ENCODE measurements at regions not wholly inside any gene's neighbourhood (a gene's known extent, or its start where the extent isn't known, plus 50 kb on each side); places are given as distances from the start of the nearest gene placed in this dataset.

GRCh38 chr5:104016646-104017045 is 454.1 kb upstream of the NUDT12 start:
- BruUV-seq (replicated peaks): no TSS peak
- Histone ChIP-seq H3K4me2 (ENCODE audit: insufficient read depth, low read length) (no peak overlapping the region), H4K20me1 (replicated peaks; ENCODE audit: control insufficient read depth, extremely low read depth, insufficient read depth, low read length) (no peaks in the 10 kb centered on the region), H3K79me2 (ENCODE audit: control insufficient read depth, insufficient read depth, low read length) (no peaks in the 10 kb centered on the region), H3K36me3 (ENCODE audit: control insufficient read depth in 2 of 2, extremely low read depth in 1 of 2, insufficient read depth in 2 of 2, low read length in 2 of 2) (no peaks in the 10 kb centered on the region), H3K27me3 (ENCODE audit: control insufficient read depth in 2 of 2, insufficient read depth in 2 of 2, low read length in 2 of 2) (no peaks in the 10 kb centered on the region), H3K4me1 (ENCODE audit: control insufficient read depth, extremely low read depth, insufficient read depth, low read length) (no peaks in the 10 kb centered on the region), H2AFZ (ENCODE audit: low read depth, low read length) (no peak overlapping the region), H3K4me3 (replicated peaks in 1 of 3; ENCODE audit: insufficient read depth in 1 of 3, low read depth in 1 of 3, low read length in 3 of 3) (no peak overlapping the region), H3K27ac (ENCODE audit: insufficient read depth, low read depth, low read length) (no peak overlapping the region), H3K9me1 (replicated peaks; ENCODE audit: control insufficient read depth, extremely low read depth, insufficient read depth, low read length) (no peaks in the 10 kb centered on the region), H3K9ac (replicated peaks; ENCODE audit: extremely low read depth, insufficient read depth, low read length) (no peak overlapping the region), H3K9me3 (replicated peaks; ENCODE audit: control insufficient read depth, insufficient read depth, low read length) (no peaks in the 10 kb centered on the region)
- dilution Hi-C loops (cut with MboI; ENCODE audit: extremely low pct_ligation_motif_present, low sequenced_read_pairs) (no loop called here), intact Hi-C loops (cut with micrococcal nuclease) (no loop called here)
- FAIRE-seq: no peak
- DNase-seq (ENCODE audit: low read depth, low spot score): no peak
- CTCF ChIA-PET: no interaction called here
- POLR2A ChIA-PET: no interaction called here
- TF ChIP-seq JUN (IDR thresholded peaks at IDR 0.05; ENCODE audit: borderline replicate concordance, insufficient read depth, insufficient read length, low read depth) (no peak), POLR2AphosphoS5 (IDR thresholded peaks at IDR 0.05; ENCODE audit: insufficient read depth, low read depth, low read length) (no peak), CTCF (IDR thresholded peaks at IDR 0.05; ENCODE audit: extremely low read depth in 1 of 2, insufficient read depth in 1 of 2, low read depth in 1 of 2, low read length in 2 of 2) (no peak), MAX (IDR thresholded peaks at IDR 0.05; ENCODE audit: insufficient read depth, insufficient read length) (no peak), FOS (IDR thresholded peaks at IDR 0.05; ENCODE audit: borderline replicate concordance, insufficient read depth, low read length) (no peak), POLR2A (IDR thresholded peaks at IDR 0.05; ENCODE audit: low read depth, low read length) (no peak), MYC (IDR thresholded peaks at IDR 0.05; ENCODE audit: low read depth, low read length) (no peak), EZH2 (IDR thresholded peaks at IDR 0.05; ENCODE audit: borderline replicate concordance, low read depth, low read length, severe bottlenecking) (no peak), GATA2 (IDR thresholded peaks at IDR 0.05; ENCODE audit: insufficient read depth, insufficient read length, low read depth, low read length) (no peak)

Data from endothelial cell of umbilical vein (primary cell).